ENCODE measurements at regions not wholly inside any gene's neighbourhood (a gene's known extent, or its start where the extent isn't known, plus 50 kb on each side); places are given as distances from the start of the nearest gene placed in this dataset.
"Not testable (repeated sequence)": the region's sequence is repeated elsewhere in the genome, so short reads cannot be mapped to it uniquely, and the experiment has no call there.

- no peak for DNase-seq
Observed at GRCh38 chr7:149633976-149634945, 136.7 kb upstream of the ZNF746 start.

GRCh38 chr7:149628361-149629149 is 130.9 kb upstream of the ZNF746 start:
- not testable (repeated sequence) for DNase-seq

- DNase-seq = no peak
Observed at GRCh38 chr7:149627911-149628310, 130.3 kb upstream of the ZNF746 start.

- no peak for DNase-seq
Observed at GRCh38 chr7:149626972-149627371, 129.4 kb upstream of the ZNF746 start.

- DNase-seq = no peak
Observed at GRCh38 chr7:149625947-149626392, 128.4 kb upstream of the ZNF746 start.

- peak; percentile 8 to 39 for DNase-seq
Observed at GRCh38 chr7:149625340-149625946, 127.8 kb upstream of the ZNF746 start.

GRCh38 chr7:149624419-149625339 is 127.1 kb upstream of the ZNF746 start:
- peak; percentile 85 to 86 for DNase-seq

- no peak for DNase-seq
Observed at GRCh38 chr7:149624006-149624405, 126.4 kb upstream of the ZNF746 start.

- DNase-seq = peak in 1 of 2 donors; percentile 5
Observed at GRCh38 chr7:149623262-149623997, 125.8 kb upstream of the ZNF746 start.

- no peak for DNase-seq
Observed at GRCh38 chr7:149622444-149623210, 125.0 kb upstream of the ZNF746 start.

- no peak for DNase-seq
Observed at GRCh38 chr7:149621776-149622175, 124.2 kb upstream of the ZNF746 start.

- DNase-seq = no peak
Observed at GRCh38 chr7:149620961-149621360, 123.4 kb upstream of the ZNF746 start.

- no peak for DNase-seq
Observed at GRCh38 chr7:149616898-149617297, 119.3 kb upstream of the ZNF746 start.

GRCh38 chr7:149615690-149616270 is 118.2 kb upstream of the ZNF746 start:
- no peak for DNase-seq

- no peak for DNase-seq
Observed at GRCh38 chr7:149610441-149611011, 112.9 kb upstream of the ZNF746 start.

- no peak for DNase-seq
Observed at GRCh38 chr7:149608168-149608567, 110.6 kb upstream of the ZNF746 start.

GRCh38 chr7:149607683-149608082 is 110.1 kb upstream of the ZNF746 start:
- DNase-seq = no peak

- DNase-seq = no peak
Observed at GRCh38 chr7:149606826-149607225, 109.2 kb upstream of the ZNF746 start.

GRCh38 chr7:149605696-149606095 is 108.1 kb upstream of the ZNF746 start:
- no peak for DNase-seq

GRCh38 chr7:149604521-149604920 is 106.9 kb upstream of the ZNF746 start:
- DNase-seq = no peak
